HG03354 (cell line): ENCODE measurements at regions not wholly inside any gene's neighbourhood (a gene's known extent, or its start where the extent isn't known, plus 50 kb on each side); places are given as distances from the start of the nearest gene placed in this dataset.

Experiments used
- ATAC-seq: cut with Tn5 transposase; IDR thresholded peaks from one replicate; pipeline ENCODE4 v1.9.1; 2021; ENCODE audit warnings: mild to moderate bottlenecking; ENCODE audit not compliant: unreplicated experiment, poor library complexity, severe bottlenecking

DNA sequence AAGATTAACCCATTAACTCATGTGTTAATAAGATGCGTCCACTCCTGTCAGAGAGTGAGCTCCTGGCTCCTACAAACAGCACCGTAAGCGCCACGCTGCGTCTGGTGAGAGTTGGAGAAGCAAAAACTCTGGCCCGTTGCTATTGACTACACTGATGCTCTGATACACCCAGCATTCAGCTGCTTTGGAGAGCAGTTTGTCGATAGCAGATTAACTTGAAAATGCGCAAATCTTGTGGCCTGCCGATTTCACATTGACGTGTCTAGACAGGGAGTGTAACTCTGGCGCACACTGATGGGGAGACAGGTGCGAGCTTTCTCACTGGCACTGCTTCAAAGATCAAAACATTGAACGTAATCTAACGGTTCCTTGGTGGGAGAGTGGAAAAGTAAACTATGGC, 151.7 kb upstream of the RPS6KA2 start:
- ATAC-seq = no peak

DNA sequence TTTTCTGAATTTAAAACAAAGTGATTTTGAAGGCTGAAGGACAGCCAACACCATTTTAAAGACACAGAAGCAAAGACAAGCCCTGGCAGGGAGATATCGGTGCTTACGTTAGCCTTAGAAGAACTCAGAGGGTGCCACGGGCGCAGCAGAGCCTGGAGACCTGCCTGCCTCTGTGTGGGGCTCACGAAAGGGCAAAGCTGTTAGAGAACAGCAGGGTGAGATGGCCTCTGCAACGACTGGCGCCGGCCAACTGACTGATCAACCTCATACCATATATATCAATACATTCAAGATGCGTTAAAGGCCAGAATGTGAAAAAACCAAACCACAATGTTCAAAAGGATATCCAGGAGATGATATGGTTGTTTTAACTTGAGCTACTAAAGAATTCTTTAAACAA, 151.0 kb upstream of the RPS6KA2 start:
- ATAC-seq = no peak

DNA sequence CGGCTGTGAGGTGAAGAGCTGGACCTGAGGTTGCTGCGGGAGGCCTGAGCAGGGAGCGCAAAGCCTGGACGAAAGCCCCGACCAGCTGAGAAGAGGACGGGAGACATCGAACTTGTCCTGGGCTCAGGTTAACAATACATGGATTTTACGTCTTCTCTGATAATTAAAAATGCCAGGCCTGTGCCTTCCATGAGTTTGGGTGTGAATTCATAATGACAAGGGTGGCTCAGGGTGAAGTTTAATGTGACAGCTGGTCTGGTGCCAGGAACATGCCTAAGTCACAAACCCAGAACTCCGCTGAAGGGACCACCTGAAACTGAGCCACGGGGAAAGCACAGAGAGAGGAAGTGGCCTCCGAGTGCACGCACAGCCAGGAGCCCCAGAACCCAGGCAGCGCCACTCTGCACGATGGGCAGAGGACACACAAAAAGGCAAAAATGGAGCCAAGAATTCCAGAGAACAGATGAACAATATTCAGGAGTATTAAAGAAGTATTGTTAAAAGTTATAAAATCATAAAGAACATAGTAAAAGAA, 150.1 kb upstream of the RPS6KA2 start:
- ATAC-seq = no peak

DNA sequence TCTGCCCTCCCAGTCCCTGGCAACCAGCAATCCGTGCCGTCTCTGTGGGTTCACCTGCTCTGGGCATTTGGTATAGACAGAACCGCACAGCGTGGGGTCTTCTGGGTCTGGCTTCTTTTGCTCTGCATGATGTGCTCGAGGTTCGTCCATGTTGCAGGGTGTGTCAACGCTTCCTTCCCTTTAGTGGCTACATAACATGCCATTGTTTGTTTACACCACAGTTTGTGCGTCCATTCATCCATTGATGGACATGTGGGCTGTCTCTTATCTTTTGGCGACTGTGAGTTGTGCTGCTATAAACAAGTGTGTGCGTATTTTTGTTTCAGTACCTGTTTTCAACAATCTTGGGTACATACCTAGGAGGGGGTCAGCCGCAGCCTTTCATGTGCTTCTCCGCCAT, 149.5 kb upstream of the RPS6KA2 start:
- no peak for ATAC-seq

DNA sequence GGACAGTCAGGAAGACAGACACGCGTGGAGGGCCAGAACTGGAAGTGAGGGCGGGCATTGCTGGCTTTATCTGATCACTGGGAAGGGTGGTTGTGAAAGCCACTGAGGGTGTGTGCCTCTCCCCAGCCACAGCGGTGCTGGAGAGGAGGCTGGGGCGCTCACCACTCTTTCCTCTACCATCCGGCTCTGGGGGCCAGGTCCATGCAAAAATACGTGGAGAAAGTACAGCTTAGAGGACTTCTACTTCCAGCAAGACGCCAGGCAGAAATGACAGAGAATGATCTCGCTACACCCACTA, 148.8 kb upstream of the RPS6KA2 start:
- no peak for ATAC-seq

DNA sequence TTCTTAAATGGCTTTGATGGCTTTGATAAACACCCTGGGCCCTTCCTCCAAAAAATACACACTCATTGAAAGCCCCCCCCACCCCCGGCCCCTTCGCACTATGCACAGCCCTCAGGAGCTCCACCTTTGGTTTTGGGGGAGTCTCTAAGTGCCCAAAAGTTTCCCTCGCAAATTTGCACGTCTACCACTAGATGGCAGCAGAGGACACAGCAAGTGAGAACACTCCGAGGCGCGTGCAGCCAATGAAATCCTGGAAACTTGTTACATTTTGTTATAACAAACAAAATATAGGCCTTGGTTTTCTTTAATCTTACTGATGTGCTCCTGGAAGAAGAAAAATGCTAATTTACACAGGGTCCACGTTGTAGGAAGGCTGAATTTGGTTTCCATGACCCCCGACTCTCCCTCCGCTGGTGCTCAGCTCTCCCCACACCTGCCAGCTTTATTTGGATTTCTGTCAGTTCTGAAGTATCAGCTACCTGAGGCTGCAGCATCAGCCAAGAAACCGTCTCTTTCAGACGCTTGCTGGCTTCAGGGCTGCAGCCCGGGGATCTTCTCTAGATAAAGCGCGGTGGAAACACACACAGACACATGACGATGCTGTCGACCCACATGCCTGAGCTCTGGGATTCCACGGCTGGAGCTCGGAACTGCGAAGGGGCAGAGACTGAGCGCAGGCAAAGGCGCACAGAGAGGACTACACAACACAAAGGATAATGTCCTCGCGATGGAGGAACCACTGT, 148.3 kb upstream of the RPS6KA2 start:
- peak; percentile 66 for ATAC-seq

DNA sequence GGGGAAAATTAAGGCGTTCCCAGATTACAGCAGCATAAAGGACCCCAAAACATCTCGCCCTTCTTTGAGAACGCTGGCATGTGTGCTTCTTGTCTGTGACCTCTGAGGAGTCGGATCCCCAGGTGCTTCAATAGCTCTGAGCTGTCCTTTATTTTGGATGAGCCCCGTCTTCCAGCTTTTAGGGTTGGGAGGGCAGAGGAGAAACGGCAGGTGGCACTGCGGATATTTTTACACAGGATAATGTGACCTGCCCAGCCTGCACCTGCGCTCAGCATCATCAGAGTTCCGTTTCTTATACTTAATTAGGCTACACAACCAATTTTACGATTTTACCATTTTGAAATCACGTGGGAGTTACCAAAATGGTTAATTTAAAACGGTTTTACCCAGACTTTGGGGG, 147.7 kb upstream of the RPS6KA2 start:
- ATAC-seq = no peak

DNA sequence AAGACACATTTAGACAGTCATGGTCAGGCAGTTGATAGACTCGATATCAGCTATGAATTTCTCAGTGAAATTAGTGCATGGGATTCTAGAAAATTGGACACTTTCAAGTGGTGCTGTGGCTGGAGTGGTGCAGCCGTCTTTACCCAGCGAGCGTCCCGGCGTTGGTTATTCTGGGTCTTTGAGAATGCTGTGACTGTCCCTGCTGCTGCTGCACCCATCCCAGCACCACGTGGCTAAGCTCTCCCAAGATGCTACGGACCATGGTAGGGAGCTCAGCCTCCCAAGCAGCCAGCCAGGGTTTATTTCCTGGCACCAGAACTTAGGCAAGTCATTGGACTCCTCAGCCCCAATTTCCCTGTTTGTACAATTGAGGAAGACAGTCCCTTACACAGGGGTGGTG, 147.2 kb upstream of the RPS6KA2 start:
- no peak for ATAC-seq

DNA sequence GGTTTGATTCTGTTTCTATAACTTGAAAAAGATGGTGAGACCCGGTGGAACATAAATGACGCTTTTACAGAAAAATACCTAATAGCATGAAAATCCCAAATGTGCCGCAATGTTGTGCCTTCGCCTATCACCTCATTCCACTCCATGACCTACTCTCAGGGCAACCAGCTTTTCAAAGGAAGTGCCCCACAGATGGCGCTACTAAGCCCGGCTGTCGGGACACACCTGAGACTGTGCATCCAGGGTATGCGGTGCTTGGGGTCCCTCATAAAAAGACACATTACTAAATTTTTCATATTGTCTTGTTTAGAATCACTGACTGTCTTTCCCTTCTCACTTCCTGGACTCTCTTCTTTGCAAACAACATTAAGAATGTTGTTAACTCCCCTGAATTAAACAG, 145.5 kb upstream of the RPS6KA2 start:
- ATAC-seq = no peak

DNA sequence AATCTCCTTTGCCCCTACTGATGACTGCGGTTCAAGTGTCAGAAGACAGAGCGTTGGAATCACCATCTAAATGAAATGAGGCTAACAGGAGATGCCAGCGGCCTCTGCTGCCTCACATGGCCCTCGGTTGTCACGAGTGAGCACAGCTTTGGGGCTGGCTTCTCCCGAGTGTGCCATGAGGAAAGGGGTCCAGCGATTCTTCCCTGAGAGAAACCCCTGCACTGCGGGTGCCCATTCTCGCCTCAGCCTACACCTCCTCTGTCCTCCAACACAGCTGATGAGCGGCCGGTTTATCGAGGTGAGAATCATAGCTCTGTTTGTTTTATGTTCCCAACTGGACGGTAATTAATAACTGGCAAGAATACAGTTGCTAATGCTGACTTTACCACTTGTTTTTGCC, 144.7 kb upstream of the RPS6KA2 start:
- ATAC-seq = no peak

DNA sequence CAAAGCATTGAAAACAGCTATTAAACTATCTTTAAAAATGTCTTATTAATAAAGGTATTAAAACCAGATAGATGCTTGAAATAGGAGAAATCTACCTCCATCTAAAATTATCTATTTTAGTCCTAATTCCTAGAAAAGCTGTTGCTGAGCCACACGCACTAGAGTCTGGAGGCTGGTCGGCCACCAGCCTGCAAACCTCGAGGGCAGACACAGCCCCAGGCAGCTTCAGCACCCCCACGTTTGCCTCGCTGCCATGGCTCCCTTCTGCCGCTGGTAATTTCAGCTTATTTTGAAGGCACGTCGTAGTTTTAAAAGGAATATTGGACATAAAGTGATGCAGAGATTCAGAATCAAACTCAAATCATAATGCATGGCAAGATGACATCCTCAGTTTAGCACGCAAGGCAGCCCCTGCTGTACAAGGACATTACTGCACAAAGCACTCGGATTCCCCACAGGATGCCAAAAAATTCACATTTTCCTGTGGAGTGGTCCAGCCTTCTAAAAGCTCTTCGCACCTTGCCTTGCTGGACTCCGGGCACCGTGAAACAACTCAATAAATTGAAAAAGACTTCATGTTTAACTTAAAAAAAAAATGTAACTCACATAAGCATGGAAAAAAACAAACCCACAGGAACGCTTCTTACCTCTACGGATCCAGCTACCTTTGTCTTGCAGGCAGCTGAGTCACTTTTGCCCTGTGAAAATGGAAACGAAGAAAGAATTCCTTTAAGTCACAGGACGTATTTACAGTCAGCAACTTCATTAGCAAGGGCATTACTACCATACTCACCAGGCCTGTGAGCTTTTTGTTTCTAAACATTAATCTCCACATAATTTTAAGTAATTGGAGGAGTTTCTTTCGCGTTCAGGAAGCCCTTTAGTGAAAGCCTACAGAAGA, 143.4 kb upstream of the RPS6KA2 start:
- no peak for ATAC-seq

DNA sequence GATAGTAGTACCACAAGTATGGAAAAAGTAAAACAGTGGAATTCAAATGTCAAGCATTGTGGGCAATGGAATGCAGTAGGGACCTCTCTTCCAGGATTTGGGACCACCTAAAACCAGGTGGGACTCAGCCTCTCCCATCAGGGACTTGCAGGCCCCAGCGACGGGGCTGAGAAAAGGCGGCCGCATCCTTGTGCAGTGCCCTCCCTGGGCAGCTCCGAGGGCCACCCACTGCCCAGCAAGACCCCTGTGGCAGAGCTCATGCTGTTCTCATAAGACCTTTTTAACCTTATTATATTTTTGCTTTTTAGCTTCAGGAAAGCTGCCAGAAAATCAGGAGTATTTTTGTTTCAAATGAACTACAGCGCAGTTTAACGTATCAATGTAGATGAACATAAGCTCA, 142.6 kb upstream of the RPS6KA2 start:
- ATAC-seq = no peak

DNA sequence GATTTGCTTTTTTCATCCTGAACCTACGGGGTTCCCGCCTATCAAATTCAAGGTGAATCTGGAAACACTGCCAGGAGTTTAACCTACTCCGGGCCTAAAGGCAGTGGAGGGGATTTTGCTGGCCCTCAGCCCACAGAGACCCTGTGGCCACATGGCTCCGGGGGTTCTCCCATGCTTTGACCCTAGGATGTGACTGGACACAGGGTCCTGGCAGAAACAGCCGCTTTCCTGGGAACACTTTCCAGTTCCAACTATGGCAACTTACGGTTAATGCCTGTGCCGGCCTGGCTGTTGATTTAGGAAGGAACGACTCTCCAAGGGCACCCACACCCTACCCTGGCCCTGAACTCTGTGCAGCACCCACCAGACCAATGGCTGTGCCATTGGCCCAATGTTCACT, 141.7 kb upstream of the RPS6KA2 start:
- ATAC-seq = no peak

DNA sequence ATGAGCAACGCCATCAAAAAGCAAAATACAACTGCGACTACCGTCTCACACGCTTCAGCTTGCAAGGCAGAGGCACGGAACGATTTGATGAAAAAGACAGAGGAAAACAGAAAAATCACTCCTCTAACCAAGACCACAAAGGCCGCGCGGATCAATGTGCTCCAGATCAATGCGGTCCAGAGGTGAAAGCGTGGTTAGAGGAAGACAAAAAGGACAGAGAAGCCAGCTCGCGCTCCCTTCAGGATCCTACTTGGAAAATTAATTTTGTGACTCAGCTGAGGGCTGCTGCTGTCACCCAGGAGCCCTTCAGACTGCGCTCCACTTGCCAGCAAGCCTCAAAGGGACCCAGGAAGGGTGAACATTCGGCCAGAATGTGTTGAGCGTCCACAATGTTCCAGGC, 140.2 kb upstream of the RPS6KA2 start:
- no peak for ATAC-seq

DNA sequence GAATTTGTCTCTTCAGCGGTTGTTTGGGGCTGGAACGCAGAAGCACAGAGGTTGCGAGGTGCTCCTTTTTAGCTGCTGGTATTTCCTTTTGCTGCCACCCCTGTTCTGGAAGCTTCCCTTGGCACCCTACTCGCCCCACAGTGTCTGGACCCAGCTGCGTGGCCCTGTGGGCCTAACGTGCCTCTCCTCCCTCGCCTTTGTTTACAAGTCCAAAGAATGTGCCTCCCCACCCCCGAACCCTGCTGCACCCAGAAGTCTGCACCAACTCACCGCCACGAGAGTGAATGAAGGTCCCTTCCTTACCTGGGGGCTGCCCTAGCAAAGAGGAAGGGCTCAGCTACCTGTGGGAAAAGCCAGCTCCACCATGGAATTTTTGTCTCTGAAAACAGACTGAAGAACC, 139.7 kb upstream of the RPS6KA2 start:
- no peak for ATAC-seq

DNA sequence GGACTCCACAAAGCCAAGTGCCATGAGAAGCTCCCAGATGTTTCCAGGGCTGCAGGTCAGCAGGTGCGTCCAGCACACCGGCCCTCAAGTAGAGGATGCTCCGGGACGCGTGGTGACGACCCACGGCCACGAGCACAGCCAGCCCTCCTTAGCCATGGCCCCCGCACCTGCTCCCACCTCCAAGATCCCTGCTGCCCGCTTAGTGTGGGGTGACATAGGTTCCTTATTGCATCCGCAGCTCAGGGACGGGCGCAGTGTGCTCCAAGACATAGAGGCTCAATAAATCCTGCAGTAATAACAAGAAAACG, 138.1 kb upstream of the RPS6KA2 start:
- ATAC-seq = no peak

DNA sequence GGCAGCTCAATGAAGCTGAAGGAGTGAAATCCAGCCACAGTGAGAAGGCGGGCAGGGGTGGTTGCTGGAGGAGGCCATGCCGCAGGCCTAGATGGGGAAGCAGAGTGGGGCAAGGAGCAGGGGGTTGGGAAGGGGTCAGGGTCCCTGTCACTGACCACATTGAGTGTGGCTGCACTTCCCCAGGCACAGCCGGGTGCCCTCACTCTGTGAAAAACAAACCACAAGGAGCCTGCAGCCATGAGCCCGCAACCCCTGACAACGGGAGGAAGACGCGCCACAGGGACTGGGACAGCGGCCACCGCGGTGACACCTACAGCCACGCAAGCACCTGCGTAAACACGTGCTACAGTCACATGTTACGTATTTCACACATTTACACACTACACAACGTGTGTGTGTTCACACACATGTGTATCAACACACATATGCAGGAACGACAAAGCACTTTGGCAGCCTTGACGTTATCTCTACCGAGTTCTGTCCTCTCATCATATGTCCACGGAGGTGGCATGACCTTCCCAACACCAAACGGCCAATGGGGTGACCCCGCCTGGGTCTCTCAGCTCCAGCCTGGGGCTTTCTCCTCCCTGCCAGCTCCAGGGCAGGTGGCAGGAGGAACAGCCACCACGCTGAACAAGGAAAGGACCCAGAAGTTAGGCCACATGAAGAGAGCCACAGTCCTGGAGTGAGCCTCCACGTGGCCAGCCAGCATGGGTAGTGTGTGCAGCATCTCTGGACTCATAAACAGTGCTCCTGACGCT, 137.6 kb upstream of the RPS6KA2 start:
- no peak for ATAC-seq

DNA sequence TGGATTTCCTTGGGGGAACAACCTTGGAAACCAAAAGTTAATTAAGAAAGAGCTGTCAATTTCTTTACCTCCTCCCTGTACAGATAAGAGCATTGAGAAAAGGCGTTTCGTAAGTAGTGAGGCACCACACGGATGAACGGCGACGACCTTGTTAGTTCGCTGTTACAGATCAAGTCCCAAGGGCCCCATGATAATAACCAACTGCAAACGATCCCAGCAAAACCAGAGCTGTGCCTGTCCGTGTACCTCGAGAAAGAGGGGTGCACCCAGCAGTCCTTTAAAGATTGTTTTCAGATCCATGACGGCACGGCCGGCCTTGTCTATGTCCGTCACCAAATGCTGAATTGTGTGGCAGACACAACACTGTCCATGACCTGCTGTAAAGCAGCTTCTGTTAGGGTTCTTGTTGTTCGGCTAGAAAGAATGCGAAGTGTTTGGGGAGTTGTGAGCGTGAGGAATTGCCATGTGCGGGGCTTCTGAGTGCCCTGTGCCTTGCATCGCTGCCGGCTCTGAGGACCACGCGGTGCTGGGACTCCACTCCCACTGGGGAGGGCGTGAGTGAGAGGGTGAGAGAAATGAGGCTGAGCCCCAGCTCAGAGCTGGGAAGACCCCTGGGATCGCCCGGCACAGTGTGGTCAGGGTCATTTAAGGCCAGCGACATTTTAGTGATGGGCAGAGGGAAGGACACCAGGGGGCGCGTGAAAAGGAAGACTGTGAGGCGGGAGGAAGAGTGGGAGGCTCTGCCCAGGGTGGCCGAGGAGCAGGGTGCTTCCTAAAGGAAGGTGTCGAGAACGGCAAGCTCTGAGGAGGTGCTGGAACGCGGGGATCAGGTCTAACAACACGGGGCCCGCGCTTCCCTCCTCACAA, 136.8 kb upstream of the RPS6KA2 start:
- no peak for ATAC-seq

DNA sequence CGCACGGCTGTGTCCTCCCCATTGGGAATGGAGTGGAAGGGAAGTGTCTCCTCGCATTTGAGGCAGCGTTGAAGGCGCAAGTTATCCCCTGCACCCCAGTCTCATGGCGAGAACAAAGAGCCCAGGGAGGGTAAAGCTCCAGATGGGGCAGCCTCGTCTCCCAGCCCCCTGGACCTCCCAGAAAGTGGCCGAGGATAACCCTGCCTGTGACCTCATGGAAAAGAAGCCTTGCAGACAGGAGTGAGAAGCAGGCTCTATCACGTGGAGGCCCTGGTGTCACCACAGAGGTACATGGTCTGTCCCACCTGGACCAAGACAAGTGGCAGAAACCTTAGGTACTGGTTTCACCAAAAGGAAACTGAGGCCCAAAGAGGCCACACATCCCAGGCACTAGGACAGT, 134.8 kb upstream of the RPS6KA2 start:
- ATAC-seq = no peak

DNA sequence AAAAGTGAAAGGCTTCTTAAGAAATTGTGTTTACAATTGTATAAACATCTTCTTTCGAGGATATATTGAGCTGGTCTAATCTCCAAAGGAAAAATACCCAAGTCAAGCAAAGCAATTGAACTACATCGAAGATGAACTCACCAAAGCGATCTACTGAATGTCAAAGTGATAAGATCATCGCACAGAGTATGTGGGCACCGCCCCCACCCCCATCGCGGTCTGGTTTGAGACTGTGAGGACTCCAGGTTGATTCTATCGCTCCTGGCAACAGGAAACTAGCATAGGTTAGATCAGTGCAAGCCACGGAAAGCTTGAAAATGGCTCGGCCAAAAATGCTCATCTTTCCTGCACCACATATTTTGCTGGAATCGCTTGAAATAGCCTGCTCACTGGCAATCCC, 133.2 kb upstream of the RPS6KA2 start:
- ATAC-seq = no peak
